OCI-LY1 (cell line): ENCODE measurements at regions not wholly inside any gene's neighbourhood (a gene's known extent, or its start where the extent isn't known, plus 50 kb on each side); places are given as distances from the start of the nearest gene placed in this dataset.

Experiments
- H2AFZ ChIP-seq: fragments of 200-600 bp; sonication (generic), shearing (Covaris generic); 2 replicates; pipeline ENCODE4 v1.6.0; 2014; ENCODE audit warnings: antibody characterized with exemption, mild to moderate bottlenecking, low read length
- H3F3A ChIP-seq: fragments of 200-600 bp; sonication (generic), shearing (Covaris generic); 2 replicates; pipeline ENCODE4 v1.6.0; 2014; ENCODE audit warnings: mild to moderate bottlenecking, antibody characterized with exemption, low read length, moderate library complexity; ENCODE audit not compliant: insufficient read depth
- H3K27ac ChIP-seq: fragments of 200-600 bp; sonication (generic); 2 replicates; pipeline ENCODE4 v1.5.1; 2014; ENCODE audit warnings: low read length, mixed run types, mild to moderate bottlenecking, low read depth; ENCODE audit not compliant: poor library complexity, severe bottlenecking
- H3K27me3 ChIP-seq: fragments of 200-600 bp; sonication (generic); 2 replicates; pipeline ENCODE4 v1.6.0; 2014; ENCODE audit warnings: antibody characterized with exemption, mild to moderate bottlenecking, low read length, moderate library complexity; ENCODE audit not compliant: insufficient read depth
- H3K36me3 ChIP-seq: fragments of 200-600 bp; sonication (generic); 2 replicates; pipeline ENCODE4 v1.6.1; 2014; ENCODE audit warnings: mild to moderate bottlenecking, antibody characterized with exemption, low read length, moderate library complexity, mixed read lengths; ENCODE audit not compliant: insufficient read depth
- H3K4me1 ChIP-seq: fragments of 200-600 bp; sonication (generic); 2 replicates; pipeline ENCODE4 v1.5.1; 2014; ENCODE audit warnings: mild to moderate bottlenecking, low read length, moderate library complexity; ENCODE audit not compliant: insufficient read depth, severe bottlenecking
- H3K4me2 ChIP-seq: fragments of 200-600 bp; sonication (generic), shearing (Covaris generic); 2 replicates; pipeline ENCODE4 v1.6.1; 2014; ENCODE audit warnings: low read length
- H3K4me3 ChIP-seq: fragments of 200-600 bp; sonication (generic); 2 replicates; pipeline ENCODE4 v1.5.1; 2014; ENCODE audit warnings: low read length, low read depth, mild to moderate bottlenecking, mixed read lengths; ENCODE audit not compliant: poor library complexity, severe bottlenecking
- H3K79me2 ChIP-seq: fragments of 200-600 bp; shearing (Covaris generic); 2 replicates; pipeline ENCODE4 v1.6.1; 2016; ENCODE audit warnings: mixed run types, low read length, mixed read lengths; ENCODE audit not compliant: insufficient read depth
- H3K9ac ChIP-seq: fragments of 200-600 bp; sonication (generic), shearing (Covaris generic); 2 replicates; pipeline ENCODE4 v1.6.1; 2014; ENCODE audit warnings: mild to moderate bottlenecking, low read length, mixed read lengths
- H3K9me2 ChIP-seq: fragments of 200-600 bp; sonication (generic), shearing (Covaris generic); 2 replicates; pipeline ENCODE4 v1.6.1; 2014; ENCODE audit warnings: low read depth, mild to moderate bottlenecking, low read length, mixed read lengths
- H3K9me3 ChIP-seq: fragments of 200-600 bp; shearing (Covaris generic); 2 replicates; pipeline ENCODE4 v1.6.1; 2014; ENCODE audit warnings: low read length, mixed read lengths
- H4K20me1 ChIP-seq: fragments of 200-600 bp; sonication (generic), shearing (Covaris generic); 2 replicates; pipeline ENCODE4 v1.6.0; 2016; ENCODE audit warnings: mild to moderate bottlenecking, low read length; ENCODE audit not compliant: insufficient read depth
- CTCF ChIP-seq: fragments of 200-600 bp; sonication (generic), shearing (Covaris generic); IDR thresholded peaks from 2 replicates; pipeline ENCODE4 v1.5.1; 2017; ENCODE audit warnings: mild to moderate bottlenecking, antibody characterized with exemption, low read length, moderate library complexity, mixed read lengths
- EZH2 ChIP-seq: fragments of 200-600 bp; sonication (generic), shearing (Covaris generic); IDR thresholded peaks from 2 replicates; pipeline ENCODE4 v1.8.0; 2017; ENCODE audit warnings: borderline replicate concordance, mixed run types, mild to moderate bottlenecking, antibody characterized with exemption, low read length, moderate library complexity, mixed read lengths

GRCh38 chr2:121088251-121089165 is 196.5 kb downstream of the TFCP2L1 start:
- Histone ChIP-seq H3K36me3 (no peaks in the 10 kb centered on the region), H3K79me2 (no peaks in the 10 kb centered on the region), H4K20me1 (no peaks in the 10 kb centered on the region), H3K4me3 (no peak overlapping the region), H3K9me2 (no peaks in the 10 kb centered on the region), H2AFZ (no peak overlapping the region), H3K9me3 (no peaks in the 10 kb centered on the region), H3K9ac (no peak overlapping the region), H3K4me2 (no peak overlapping the region), H3F3A (no peaks in the 10 kb centered on the region), H3K4me1 (no peaks in the 10 kb centered on the region), H3K27me3 (no peaks in the 10 kb centered on the region), H3K27ac (no peak overlapping the region)
- TF ChIP-seq EZH2 (no peak), CTCF (no peak)

GRCh38 chr2:121089166-121089510 is 195.9 kb downstream of the TFCP2L1 start:
- no peak overlapping the region for H3K4me3 ChIP-seq
- H4K20me1 ChIP-seq: no peaks in the 10 kb centered on the region
- H3K4me1 ChIP-seq: no peaks in the 10 kb centered on the region
- H2AFZ ChIP-seq: no peak overlapping the region
- no peaks in the 10 kb centered on the region for H3F3A ChIP-seq
- H3K4me2 ChIP-seq: no peak overlapping the region
- TF ChIP-seq CTCF (no peak), EZH2 (no peak)
- no peaks in the 10 kb centered on the region for H3K27me3 ChIP-seq
- no peak overlapping the region for H3K9ac ChIP-seq
- H3K9me2 ChIP-seq: no peaks in the 10 kb centered on the region
- no peak overlapping the region for H3K27ac ChIP-seq
- no peaks in the 10 kb centered on the region for H3K9me3 ChIP-seq
- no peaks in the 10 kb centered on the region for H3K36me3 ChIP-seq
- no peaks in the 10 kb centered on the region for H3K79me2 ChIP-seq

GRCh38 chr2:121090088-121090715 is 194.8 kb downstream of the TFCP2L1 start:
- Histone ChIP-seq H3K27ac (no peak overlapping the region), H3K4me1 (no peaks in the 10 kb centered on the region), H3K9ac (no peak overlapping the region), H3K9me2 (no peaks in the 10 kb centered on the region), H3K4me3 (no peak overlapping the region), H3K79me2 (no peaks in the 10 kb centered on the region), H3K36me3 (no peaks in the 10 kb centered on the region), H4K20me1 (no peaks in the 10 kb centered on the region), H2AFZ (no peak overlapping the region), H3K27me3 (0 out of 2 replicates have a peak, but pooled peaks cover 4% of the 10 kb centered on the region), H3K9me3 (no peaks in the 10 kb centered on the region), H3K4me2 (no peak overlapping the region), H3F3A (no peaks in the 10 kb centered on the region)
- TF ChIP-seq EZH2: no peak
- no peak for TF ChIP-seq CTCF
